ENCODE measurements at regions not wholly inside any gene's neighbourhood (a gene's known extent, or its start where the extent isn't known, plus 50 kb on each side); places are given as distances from the start of the nearest gene placed in this dataset.

- TF ChIP-seq POLR2A (IDR thresholded peaks at IDR 0.05) (no peak), CTCF (IDR thresholded peaks at IDR 0.05) (no peak)
Observed at GRCh38 chr1:201608635-201609395, 69.9 kb downstream of the NAV1 start.
